HCT116 (cell line): ENCODE measurements at regions not wholly inside any gene's neighbourhood (a gene's known extent, or its start where the extent isn't known, plus 50 kb on each side); places are given as distances from the start of the nearest gene placed in this dataset.

Experiments used
- ATAC-seq: fragments of 200-7000 bp; cut with Tn5 transposase; 2 replicates; pipeline ENCODE4 v1.9.1; 2020; ENCODE audit warnings: mild to moderate bottlenecking, moderate library complexity
- BruUV-seq: library from RNA; stranded (reverse); fragments of 400-500 nt; replicated peaks from 2 replicates; lab custom pipeline; 2021; lab: Mats Ljungman, UMichigan
- CTCF ChIA-PET: fragments of 300-600 bp; sonication (Branson Sonifier 250); formaldehyde crosslinking; loops from one replicate; lab custom pipeline; 2021; ENCODE audit warnings: antibody characterized with exemption; lab: Charles Lee
- POLR2A ChIA-PET: fragments of 300-600, 350-600 bp; sonication (Branson Sonifier 250); formaldehyde crosslinking; loops from one replicate; lab custom pipeline; 2021; ENCODE audit warnings: antibody characterized with exemption; lab: Charles Lee
- RAD21 ChIA-PET, 2 experiments: fragments of 300-600 bp; sonication (Branson Sonifier 250); formaldehyde crosslinking; loops; one replicate each; lab custom pipeline; 2023; ENCODE audit warnings: low total read pairs in 2 of 2; ENCODE audit not compliant: uncharacterized antibody in 2 of 2, unreplicated experiment in 2 of 2, low non-redundant PET in 1 of 2; lab: Charles Lee
- DNase-seq: peaks from one replicate; pipeline ENCODE4 v3.0.0-alpha.2; 2010; ENCODE audit warnings: low read depth, low spot score
- H2AFZ ChIP-seq: fragments of 200-600 bp; shearing (Covaris generic), sonication (generic); 2 replicates; pipeline ENCODE4 v1.6.1; 2017; ENCODE audit warnings: low read depth, mixed run types, mixed read lengths, antibody characterized with exemption, low read length; ENCODE audit not compliant: poor library complexity, severe bottlenecking
- H3K27ac ChIP-seq: 2 replicates; pipeline ENCODE4 v1.5.1; 2012; ENCODE audit warnings: low read depth, low read length
- H3K27me3 ChIP-seq: fragments of 200-600 bp; sonication (generic); 2 replicates; pipeline ENCODE4 v1.6.1; 2016; ENCODE audit warnings: mixed run types, low read length, mixed read lengths; ENCODE audit not compliant: insufficient read depth
- H3K36me3 ChIP-seq, 2 experiments: fragments of 200-500 bp in 1 of 2; fragments of 200-600 bp in 1 of 2; sonication (Bioruptor generic) in 1 of 2; sonication (generic) in 1 of 2; 2 replicates each; pipeline versions ENCODE4 v1.5.1 to v1.6.1; 2014 to 2016; ENCODE audit warnings: low read length in 2 of 2, inconsistent platforms in 1 of 2, mixed read lengths in 1 of 2, mixed run types in 1 of 2; ENCODE audit not compliant: insufficient read depth in 2 of 2, control insufficient read depth in 1 of 2
- H3K4me1 ChIP-seq, 2 experiments: fragments of 200-600 bp in 1 of 2; sonication (generic) in 1 of 2; 2 replicates each; pipeline versions ENCODE4 v1.5.1 to v1.6.1; 2012 to 2017; ENCODE audit warnings: low read length in 2 of 2, inconsistent platforms in 1 of 2, mild to moderate bottlenecking in 1 of 2, mixed read lengths in 1 of 2, mixed run types in 1 of 2, moderate library complexity in 1 of 2; ENCODE audit not compliant: insufficient read depth in 2 of 2, control insufficient read depth in 1 of 2
- H3K4me2 ChIP-seq: fragments of 200-600 bp; sonication (generic); 2 replicates; pipeline ENCODE4 v1.6.1; 2017; ENCODE audit warnings: mixed run types, low read length, mixed read lengths
- H3K4me3 ChIP-seq, 2 experiments: fragments of 200-600 bp in 1 of 2; sonication (generic) in 1 of 2; replicated peaks in 1 of 2; 2 replicates each; pipeline ENCODE4 v1.5.1; 2011 to 2016; ENCODE audit warnings: low read length in 2 of 2, control low read depth in 1 of 2, low read depth in 1 of 2, mild to moderate bottlenecking in 1 of 2, mixed read lengths in 1 of 2, mixed run types in 1 of 2
- H3K79me2 ChIP-seq: fragments of 200-600 bp; sonication (generic); 2 replicates; pipeline ENCODE4 v1.6.1; 2017; ENCODE audit warnings: mild to moderate bottlenecking, mixed run types, low read length, moderate library complexity, mixed read lengths; ENCODE audit not compliant: insufficient read depth
- H3K9ac ChIP-seq: fragments of 200-600 bp; sonication (generic); 2 replicates; pipeline ENCODE4 v1.6.1; 2016; ENCODE audit warnings: low read length, mixed read lengths
- H3K9me2 ChIP-seq: fragments of 200-600 bp; sonication (generic), shearing (Covaris generic); 2 replicates; pipeline ENCODE4 v1.6.1; 2017; ENCODE audit warnings: mixed run types, mild to moderate bottlenecking, moderate library complexity; ENCODE audit not compliant: insufficient read depth
- H3K9me3 ChIP-seq, 2 experiments: fragments of 200-500 bp in 1 of 2; fragments of 200-600 bp in 1 of 2; sonication (Bioruptor generic) in 1 of 2; sonication (generic) in 1 of 2; 2 replicates each; pipeline ENCODE4 v1.6.1; 2014 to 2017; ENCODE audit warnings: low read length in 2 of 2, mixed read lengths in 2 of 2, inconsistent platforms in 1 of 2, low read depth in 1 of 2, mild to moderate bottlenecking in 1 of 2, mixed run types in 1 of 2, moderate library complexity in 1 of 2; ENCODE audit not compliant: control insufficient read depth in 1 of 2, insufficient read depth in 1 of 2
- H4K20me1 ChIP-seq: fragments of 200-600 bp; sonication (generic), shearing (Covaris generic); 2 replicates; pipeline ENCODE4 v1.6.1; 2017; ENCODE audit warnings: mixed run types, mild to moderate bottlenecking, moderate library complexity; ENCODE audit not compliant: insufficient read depth
- CEBPB ChIP-seq: IDR thresholded peaks from 2 replicates; pipeline ENCODE4 v1.6.1; 2012; ENCODE audit warnings: low read depth
- EZH2phosphoT487 ChIP-seq: fragments of 200-600 bp; IDR thresholded peaks from 2 replicates; pipeline ENCODE4 v1.6.1; 2018; ENCODE audit warnings: antibody characterized with exemption, borderline replicate concordance
- FOSL1 ChIP-seq: IDR thresholded peaks from 2 replicates; pipeline ENCODE4 v1.6.1; 2012; ENCODE audit warnings: low read depth
- MAX ChIP-seq: IDR thresholded peaks from 2 replicates; pipeline ENCODE4 v1.6.1; 2012
- POLR2AphosphoS5 ChIP-seq: IDR thresholded peaks from 2 replicates; pipeline ENCODE4 v1.6.1; 2011; ENCODE audit warnings: mild to moderate bottlenecking, low read depth, low read length, moderate library complexity
- RAD21 ChIP-seq: IDR thresholded peaks from 2 replicates; pipeline ENCODE4 v1.6.1; 2012; ENCODE audit warnings: low read depth, mild to moderate bottlenecking
- SIN3A ChIP-seq: IDR thresholded peaks from 2 replicates; pipeline ENCODE4 v1.6.1; 2012; ENCODE audit warnings: low read depth
- SRF ChIP-seq: IDR thresholded peaks from 2 replicates; pipeline ENCODE4 v1.6.1; 2012; ENCODE audit warnings: low read depth
- TCF7L2 ChIP-seq: IDR thresholded peaks from 2 replicates; pipeline ENCODE4 v1.7.0; 2011; ENCODE audit warnings: borderline replicate concordance, inconsistent platforms; ENCODE audit not compliant: insufficient read depth, insufficient read length; ENCODE audit errors: extremely low read depth
- ZFX ChIP-seq: fragments of 450-650 bp; IDR thresholded peaks from 2 replicates; pipeline ENCODE4 v1.6.1; 2017
- intact Hi-C: fragments of 100-400 bp; cut with micrococcal nuclease; formaldehyde crosslinking; loops from 2 replicates; pipeline ENCODE4 v1.10.0; 2022
- TF ChIP-seq, protein P1 (sequence below), 3 experiments: fragments of 200-600 bp in 1 of 3; sonication (generic) in 1 of 3; IDR thresholded peaks in 2 of 3; conservative IDR thresholded peaks in 1 of 3; 2 replicates each; pipeline ENCODE4 v1.5.1; 2012 to 2017; ENCODE audit warnings: low read depth in 2 of 3, low read length in 2 of 3, antibody characterized with exemption in 1 of 3, borderline replicate concordance in 1 of 3, control low read depth in 1 of 3, mild to moderate bottlenecking in 1 of 3, mixed read lengths in 1 of 3, mixed run types in 1 of 3, moderate library complexity in 1 of 3; ENCODE audit not compliant: insufficient read depth in 1 of 3
- TF ChIP-seq, protein P2 (sequence below): IDR thresholded peaks from 2 replicates; pipeline ENCODE4 v1.6.1; 2012; ENCODE audit warnings: low read depth

- Histone ChIP-seq H3K27me3 (no peaks in the 10 kb centered on the region), H3K9me2 (no peaks in the 10 kb centered on the region), H3K4me1 (no peaks in the 10 kb centered on the region), H3K4me2 (no peak overlapping the region), H3K79me2 (no peaks in the 10 kb centered on the region), H3K36me3 (no peaks in the 10 kb centered on the region), H4K20me1 (no peaks in the 10 kb centered on the region), H3K9ac (no peak overlapping the region), H3K27ac (no peak overlapping the region)
- no TSS peak for BruUV-seq
- intact Hi-C loops, result no loop called here
- ChIA-PET CTCF (no interaction called here), POLR2A (no interaction called here), RAD21 (no interaction called here)
- no peak for DNase-seq
- TF ChIP-seq TCF7L2 (no peak), FOSL1 (no peak), MAX (no peak), SIN3A (no peak), EZH2phosphoT487 (no peak), POLR2AphosphoS5 (no peak), RAD21 (no peak), CEBPB (no peak), SRF (no peak), ZFX (no peak)
- TF ChIP-seq, protein P1, sequence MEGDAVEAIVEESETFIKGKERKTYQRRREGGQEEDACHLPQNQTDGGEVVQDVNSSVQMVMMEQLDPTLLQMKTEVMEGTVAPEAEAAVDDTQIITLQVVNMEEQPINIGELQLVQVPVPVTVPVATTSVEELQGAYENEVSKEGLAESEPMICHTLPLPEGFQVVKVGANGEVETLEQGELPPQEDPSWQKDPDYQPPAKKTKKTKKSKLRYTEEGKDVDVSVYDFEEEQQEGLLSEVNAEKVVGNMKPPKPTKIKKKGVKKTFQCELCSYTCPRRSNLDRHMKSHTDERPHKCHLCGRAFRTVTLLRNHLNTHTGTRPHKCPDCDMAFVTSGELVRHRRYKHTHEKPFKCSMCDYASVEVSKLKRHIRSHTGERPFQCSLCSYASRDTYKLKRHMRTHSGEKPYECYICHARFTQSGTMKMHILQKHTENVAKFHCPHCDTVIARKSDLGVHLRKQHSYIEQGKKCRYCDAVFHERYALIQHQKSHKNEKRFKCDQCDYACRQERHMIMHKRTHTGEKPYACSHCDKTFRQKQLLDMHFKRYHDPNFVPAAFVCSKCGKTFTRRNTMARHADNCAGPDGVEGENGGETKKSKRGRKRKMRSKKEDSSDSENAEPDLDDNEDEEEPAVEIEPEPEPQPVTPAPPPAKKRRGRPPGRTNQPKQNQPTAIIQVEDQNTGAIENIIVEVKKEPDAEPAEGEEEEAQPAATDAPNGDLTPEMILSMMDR (IDR thresholded peaks at IDR 0.05 in 2 of 3, conservative IDR thresholded peaks at IDR 0.05 in 1 of 3; ENCODE audit: borderline replicate concordance in 1 of 3, insufficient read depth in 1 of 3, low read depth in 2 of 3, low read length in 2 of 3), result no peak
- TF ChIP-seq, protein P2, sequence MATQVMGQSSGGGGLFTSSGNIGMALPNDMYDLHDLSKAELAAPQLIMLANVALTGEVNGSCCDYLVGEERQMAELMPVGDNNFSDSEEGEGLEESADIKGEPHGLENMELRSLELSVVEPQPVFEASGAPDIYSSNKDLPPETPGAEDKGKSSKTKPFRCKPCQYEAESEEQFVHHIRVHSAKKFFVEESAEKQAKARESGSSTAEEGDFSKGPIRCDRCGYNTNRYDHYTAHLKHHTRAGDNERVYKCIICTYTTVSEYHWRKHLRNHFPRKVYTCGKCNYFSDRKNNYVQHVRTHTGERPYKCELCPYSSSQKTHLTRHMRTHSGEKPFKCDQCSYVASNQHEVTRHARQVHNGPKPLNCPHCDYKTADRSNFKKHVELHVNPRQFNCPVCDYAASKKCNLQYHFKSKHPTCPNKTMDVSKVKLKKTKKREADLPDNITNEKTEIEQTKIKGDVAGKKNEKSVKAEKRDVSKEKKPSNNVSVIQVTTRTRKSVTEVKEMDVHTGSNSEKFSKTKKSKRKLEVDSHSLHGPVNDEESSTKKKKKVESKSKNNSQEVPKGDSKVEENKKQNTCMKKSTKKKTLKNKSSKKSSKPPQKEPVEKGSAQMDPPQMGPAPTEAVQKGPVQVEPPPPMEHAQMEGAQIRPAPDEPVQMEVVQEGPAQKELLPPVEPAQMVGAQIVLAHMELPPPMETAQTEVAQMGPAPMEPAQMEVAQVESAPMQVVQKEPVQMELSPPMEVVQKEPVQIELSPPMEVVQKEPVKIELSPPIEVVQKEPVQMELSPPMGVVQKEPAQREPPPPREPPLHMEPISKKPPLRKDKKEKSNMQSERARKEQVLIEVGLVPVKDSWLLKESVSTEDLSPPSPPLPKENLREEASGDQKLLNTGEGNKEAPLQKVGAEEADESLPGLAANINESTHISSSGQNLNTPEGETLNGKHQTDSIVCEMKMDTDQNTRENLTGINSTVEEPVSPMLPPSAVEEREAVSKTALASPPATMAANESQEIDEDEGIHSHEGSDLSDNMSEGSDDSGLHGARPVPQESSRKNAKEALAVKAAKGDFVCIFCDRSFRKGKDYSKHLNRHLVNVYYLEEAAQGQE, result no peak
- TF ChIP-seq, all 23 proteins: peak for 0
- H3K4me3 ChIP-seq, result no peak overlapping the region
- ATAC-seq, result no peak
- no peaks in the 10 kb centered on the region for H3K9me3 ChIP-seq
- no peak overlapping the region for H2AFZ ChIP-seq
These were observed 444.2 kb downstream of the IDS start for GRCh38 chrX:149060921-149061320.
